HL-60/S4 treated with retinoic acid at 250 ng/mL for 4 days and 3 days (cell line): ENCODE measurements at regions not wholly inside any gene's neighbourhood (a gene's known extent, or its start where the extent isn't known, plus 50 kb on each side); places are given as distances from the start of the nearest gene placed in this dataset.
"Not testable (repeated sequence)": the region's sequence is repeated elsewhere in the genome, so short reads cannot be mapped to it uniquely, and the experiment has no call there.

Experiments used
- in situ Hi-C: fragments of 300-500 bp; cut with MboI; formaldehyde crosslinking; loops from 2 replicates; pipeline ENCODE4 v1.7.0; 2022; ENCODE audit warnings: low sequenced_read_pairs

DNA sequence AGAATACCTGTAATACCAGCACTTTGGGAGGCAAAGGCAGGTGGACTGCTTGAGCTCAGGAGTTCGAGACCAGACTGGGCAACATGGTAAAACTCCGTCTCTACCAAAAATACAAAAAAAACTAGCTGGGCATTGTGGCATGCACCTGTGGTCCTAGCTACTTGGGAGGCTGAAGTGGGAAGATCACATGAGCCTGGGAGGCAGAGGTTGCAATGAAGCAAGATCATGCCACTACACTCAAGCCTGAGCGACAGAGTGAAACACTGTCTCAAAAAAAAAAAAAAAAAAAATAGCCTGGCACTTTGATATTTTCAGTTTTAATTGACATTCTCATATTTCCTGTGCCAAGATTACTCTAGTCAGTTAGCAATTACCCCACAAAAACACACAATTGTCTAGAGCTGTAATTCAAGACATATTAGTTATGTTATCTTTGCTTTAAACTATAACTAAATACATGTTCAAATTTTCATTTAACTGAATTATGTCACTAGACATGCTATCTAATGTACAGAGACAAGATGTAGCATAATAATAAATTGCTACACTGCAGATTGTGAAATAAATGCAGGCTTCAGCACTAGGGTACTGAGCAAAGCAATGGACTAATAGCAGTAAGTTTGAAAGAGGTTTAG lies 378.2 kb upstream of the GRAMD2B start:
- in situ Hi-C loops, result no loop called here

DNA sequence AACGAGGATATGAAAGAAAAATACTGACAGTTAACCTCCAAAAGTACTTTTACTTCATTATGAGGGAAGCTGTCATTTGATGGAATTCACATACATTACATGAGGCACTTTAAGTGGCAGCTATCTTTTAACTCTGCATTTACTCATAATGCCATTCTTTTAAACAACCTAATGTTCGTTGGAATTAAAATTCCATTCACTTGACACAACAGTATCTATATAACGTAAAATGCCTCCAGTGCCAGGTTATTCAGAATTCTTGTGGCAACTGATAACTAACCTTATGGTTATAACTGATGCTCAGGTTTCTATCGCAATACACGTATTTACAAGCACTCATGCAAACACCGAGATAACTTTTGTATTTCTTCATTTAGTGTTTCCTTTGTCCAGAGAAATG lies 376.9 kb upstream of the GRAMD2B start:
- in situ Hi-C loops, result no loop called here

DNA sequence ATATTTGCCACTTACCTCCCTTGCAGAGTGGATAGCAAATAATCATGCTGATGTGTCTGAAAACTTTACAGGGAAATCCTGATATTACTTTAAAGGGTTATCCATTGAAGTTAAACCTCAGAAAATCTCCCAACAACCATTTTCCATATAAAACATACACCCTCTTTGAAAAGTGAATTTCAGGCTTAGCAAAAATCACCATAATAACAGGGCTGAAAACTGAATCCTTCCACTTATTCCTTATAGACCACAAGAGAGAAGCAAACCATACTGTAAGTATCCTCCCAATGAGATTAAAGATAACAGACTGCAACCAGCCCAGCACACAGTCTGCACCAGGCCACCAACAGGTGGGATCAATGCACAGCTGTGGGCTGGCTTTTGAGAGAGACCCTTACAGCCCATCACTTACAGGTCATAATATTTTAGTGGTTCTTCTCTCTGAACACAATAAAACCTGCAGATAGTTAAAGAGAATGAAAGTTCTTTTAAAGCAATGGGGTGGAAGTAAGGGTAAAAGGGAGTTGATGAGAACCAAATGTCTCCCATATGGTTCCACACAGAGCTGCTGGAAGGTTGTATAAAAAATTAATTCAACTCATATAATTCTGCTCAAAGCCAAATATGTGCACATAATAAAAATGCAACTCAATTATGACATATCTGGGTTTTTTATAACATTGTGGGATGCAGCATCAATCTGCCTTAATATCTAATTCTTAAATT lies 376.2 kb upstream of the GRAMD2B start:
- in situ Hi-C loops, result no loop called here

DNA sequence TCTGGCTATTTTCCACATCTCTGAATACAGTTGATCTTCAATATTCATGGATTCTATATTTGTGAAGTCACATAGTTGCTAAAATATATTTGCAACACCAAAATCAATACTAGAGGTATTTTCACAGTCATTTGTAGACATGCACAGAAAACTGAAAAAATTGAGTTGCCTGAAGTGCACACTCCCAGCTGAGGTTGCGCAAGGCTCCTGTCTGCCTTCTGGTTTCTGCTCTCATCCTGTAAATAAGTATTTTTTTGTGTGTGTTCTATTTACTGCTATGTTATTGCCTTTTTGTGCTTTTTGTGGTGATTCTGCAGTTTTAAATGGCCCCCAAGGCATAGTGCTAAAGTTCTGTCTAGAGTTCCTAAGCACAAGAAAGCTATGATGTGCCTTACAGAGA lies 371.1 kb upstream of the GRAMD2B start:
- in situ Hi-C loops, result no loop called here

DNA sequence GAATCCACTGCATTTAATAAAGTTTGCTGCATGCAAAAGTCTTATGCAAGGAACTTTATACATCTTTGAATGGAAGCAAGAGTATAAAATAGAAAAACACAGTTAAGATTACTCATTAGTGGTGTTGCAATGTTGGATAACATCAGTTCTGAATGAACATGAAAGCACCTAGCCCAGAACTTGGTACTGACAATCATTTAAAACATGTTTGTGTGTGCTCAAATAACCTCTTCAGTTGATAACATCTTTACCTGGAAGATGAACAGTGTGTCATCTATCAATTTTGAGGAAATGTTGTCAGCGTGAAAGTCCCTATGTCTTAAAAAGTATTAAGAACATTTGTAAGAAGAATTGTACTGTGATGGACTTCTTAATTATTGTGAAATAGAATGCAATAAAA lies 370.4 kb upstream of the GRAMD2B start:
- in situ Hi-C loops, result no loop called here

DNA sequence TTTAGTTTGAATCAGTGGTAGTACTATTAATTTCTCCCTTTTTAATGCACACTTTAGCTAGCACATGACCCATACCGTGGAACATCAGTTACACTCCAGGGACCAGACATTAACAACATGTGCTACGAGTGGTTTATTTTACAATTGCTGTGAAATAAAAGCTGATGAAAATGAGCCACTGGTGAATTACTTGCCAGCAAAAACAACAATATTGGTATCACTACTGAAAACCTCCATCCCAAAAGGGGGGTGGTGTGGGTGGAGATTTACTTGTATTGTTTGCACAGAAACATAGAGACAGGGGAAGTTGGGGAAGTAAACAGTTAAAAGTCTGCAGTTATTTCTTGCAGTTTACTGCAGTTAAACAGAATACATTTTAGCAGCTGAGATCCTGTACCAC lies 369.6 kb upstream of the GRAMD2B start:
- in situ Hi-C loops, result no loop called here

DNA sequence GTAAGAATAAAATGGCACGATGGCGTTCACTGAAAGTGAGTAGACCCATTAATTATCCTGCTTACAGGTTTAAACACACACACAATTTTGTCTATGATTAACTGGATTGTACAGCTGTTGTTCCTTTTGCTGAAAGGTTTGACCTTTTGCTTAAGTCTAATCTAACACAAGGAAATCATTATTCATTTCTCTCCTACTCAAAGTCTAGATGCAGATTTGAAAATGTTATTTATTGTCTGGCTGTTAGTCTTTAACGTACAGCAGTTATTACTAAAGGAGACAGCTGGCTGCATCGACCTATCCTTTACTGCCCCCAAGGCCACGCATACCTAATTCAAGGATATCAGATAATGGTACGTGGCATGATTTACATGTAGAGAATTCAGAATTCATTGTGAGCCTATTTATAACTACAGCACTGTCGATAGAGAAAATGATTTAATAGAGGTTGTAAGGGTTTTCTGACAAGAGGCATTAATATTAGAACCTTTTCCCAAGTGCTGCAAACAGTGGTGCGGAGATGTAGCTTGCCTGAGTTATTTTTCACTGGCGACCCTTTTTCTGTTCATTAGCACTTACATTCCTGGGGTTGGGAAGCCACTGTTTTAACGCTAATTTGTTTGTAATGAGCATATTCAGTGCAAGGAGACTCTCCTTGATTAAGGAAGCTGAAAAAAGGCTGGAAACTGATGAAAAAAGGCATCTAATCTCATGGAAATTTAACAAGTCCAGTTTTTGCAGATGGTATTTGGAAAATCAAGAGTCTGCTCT lies 368.4 kb upstream of the GRAMD2B start:
- in situ Hi-C loops, result no loop called here

DNA sequence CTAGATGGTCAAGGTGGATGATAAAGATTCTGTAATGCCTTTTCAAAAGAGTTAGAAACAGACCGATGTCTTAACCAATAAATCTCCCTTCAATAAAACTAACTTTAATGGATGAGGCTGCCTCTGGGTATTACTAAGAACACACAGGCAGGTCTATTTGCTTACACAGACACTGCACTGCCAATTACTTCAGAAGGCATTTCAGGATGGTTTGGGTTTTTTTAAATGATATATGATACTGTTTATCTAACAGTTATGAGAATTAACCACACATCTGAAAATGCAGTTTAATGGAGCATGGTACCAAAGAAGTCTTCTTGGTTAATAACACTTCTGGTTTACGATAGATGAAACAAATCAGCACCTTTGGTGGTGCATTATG lies 367.9 kb upstream of the GRAMD2B start:
- in situ Hi-C loops, result no loop called here

DNA sequence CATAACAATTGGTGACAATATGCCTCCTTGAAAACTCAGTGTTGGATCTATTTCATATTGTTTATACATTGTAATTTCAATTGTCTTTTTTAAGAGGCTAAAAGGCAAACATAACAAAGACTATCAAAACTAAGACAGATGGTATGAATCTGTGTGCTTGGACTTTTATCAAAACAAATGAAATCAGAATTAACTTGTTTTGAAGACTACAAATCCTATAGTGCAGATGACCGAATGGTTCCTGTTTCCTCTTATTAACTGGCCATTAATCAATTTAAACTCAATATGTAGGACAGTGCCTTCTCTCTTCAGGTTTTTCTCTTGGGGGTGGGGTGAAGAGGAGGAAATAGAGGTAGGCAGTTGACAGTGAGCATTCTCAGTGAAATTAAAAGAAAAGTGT lies 366.9 kb upstream of the GRAMD2B start:
- in situ Hi-C loops, result no loop called here

DNA sequence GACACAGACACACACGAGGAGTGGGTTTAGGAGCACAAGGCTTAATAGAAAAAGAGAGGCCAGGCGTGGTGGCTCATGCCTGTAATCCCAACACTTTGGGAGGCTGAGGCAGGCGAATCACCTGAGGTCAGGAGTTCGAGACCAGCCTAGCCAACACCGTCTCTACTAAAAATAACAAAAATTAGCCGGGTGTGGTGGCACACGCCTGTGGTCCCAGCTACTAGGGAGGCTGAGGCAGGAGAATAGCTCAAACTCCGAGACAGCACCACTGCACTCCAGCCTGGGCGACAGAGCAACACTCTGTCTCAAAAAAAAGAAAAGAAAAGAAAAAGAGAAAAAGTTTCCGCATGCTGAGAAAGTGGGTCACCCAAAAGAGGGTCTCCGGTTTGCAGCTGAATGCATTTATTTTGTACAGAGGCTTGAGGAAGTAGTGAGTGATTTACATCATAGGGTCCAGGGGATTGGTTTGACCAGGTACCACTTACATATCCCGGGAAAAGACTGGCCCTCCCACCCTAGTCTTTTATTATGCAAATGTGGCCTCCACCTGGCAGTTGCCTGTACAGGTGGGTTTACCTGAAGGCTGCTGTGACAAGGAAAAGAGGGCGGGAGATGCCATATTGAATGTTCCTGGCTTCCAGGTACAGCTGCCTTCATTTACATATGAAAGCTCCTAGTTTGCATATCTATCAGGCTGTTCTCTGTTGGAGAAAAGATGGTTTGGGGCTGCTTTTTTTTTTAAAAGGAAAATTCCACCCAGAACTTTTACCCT lies 366.2 kb upstream of the GRAMD2B start:
- in situ Hi-C loops, result no loop called here

DNA sequence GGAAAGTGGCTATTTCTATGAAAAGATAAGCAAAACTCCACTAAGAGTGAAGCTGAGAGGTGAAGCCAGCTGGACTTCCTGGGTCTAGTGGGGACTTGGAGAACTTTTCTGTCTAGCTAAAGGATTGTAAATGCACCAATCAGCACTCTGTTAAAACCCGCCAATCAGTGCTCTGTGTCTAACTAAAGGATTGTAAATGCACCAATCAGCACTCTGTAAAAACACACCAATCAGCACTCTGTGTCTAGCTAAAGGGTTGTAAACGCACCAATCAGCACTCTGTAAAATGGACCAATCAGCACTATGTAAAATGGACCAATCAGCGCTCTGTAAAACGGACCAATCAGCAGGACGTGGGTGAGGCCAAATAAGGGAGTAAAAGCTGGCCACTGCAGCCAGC lies 364.8 kb upstream of the GRAMD2B start:
- in situ Hi-C loops, result not testable (repeated sequence)

DNA sequence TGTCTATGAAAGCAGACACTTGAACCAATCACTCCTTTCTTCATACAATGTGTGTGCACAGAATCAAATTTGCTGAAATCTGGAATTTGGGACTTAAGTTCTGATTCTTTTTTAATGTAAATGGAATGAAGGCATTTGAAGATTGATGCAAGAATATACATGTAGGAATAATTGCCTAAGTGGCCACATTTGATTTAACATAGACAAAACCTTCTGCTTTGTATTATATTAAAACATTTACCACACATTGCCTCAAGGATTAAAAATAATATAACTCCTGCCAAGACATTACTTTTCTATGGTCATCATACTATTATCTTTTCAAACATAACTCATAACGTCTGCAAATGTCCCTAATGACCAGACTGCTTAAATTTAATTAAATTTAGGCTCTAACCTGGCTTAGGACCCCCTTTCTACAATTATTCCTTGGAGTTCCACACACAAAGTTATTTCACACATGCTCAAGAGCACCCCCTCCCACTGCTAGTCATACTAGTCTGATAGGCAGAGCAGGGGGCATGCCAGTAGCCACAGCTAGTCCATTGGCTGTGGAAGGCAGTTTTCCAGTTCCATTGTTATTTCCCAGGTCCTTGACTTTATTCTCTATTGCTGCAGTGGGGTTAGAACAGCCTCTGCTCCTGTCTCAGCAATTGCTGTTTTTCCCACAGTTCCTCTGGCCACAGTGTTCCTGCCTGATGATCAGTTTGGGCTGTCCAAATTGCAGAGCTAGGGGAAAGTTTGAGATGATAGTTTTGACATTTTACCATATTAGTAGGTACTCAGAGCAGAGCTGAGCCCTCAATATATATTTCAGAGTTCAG lies 360.6 kb upstream of the GRAMD2B start:
- in situ Hi-C loops, result no loop called here

DNA sequence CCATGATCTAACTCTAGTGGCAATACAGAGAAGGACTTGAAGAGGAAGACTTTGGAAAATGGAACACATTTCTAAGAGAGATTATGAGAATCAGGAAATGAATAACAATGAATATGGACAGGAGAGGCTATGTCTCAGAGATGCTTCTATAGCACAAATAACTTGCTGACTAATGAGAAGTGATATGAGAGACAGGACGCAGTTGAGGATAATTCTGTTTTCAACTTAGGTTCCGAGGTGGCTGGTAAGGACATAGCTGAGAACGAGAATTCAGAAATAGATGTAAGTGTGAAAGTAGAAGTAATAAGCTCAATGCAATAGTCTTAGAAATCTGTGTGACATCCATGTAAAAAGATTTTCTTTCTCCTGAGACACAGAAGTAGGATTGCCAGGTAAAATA lies 358.1 kb upstream of the GRAMD2B start:
- in situ Hi-C loops, result no loop called here

DNA sequence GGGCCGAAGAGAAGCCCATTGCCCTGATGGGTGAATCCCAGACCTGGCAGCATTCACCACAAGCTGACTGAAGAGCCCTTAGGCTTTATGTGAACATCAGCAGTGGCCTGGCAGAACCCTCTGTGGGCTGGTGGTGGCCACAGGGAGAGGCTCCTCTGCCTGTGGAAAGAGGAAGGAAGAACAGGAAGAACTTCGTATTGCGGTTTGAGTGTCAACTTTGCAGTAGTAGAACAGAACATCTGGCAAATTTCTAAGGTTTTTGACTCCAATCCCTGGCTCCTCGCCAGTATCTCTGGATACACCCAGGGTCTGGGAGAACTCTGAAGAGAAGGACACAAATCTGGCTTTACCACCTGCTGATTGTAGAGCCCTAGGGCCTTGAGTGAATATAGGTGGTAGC lies 356.4 kb upstream of the GRAMD2B start:
- in situ Hi-C loops, result no loop called here

DNA sequence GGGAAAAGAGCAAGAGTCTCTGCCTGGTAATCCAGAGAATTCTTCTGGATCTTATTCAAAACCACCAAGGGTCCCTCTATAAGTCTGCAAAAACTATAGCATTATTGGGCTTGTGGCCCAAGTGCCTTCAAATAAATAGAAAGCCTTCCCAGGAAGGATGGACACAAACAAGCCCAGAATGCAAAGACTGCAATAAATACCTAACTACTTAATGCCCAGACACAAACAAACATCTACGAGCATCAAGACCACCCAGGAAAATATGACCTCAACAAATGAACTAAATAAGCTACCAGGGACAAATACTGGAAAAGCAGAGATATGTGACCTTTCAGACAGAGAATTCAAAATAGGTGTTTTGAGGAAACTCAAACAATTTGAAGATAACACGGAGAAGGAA lies 355.8 kb upstream of the GRAMD2B start:
- in situ Hi-C loops, result no loop called here

DNA sequence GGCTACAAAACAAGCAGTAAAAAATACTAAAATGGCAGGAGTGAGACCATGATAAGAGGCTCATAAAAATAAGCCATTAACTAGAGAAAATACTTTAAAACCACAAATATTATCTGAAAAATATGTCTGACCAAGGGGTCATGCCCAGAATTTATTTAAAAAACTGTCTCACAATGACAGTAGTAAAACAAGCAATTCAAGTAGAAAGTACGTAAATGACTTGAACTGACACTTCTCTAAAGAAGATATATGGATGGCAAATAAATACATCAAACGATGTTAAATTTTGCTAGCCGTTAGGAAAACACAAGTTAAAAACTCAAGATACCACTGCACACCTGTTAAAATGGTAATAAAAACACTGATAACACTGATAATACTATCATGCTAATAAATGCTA lies 353.9 kb upstream of the GRAMD2B start:
- in situ Hi-C loops, result no loop called here

DNA sequence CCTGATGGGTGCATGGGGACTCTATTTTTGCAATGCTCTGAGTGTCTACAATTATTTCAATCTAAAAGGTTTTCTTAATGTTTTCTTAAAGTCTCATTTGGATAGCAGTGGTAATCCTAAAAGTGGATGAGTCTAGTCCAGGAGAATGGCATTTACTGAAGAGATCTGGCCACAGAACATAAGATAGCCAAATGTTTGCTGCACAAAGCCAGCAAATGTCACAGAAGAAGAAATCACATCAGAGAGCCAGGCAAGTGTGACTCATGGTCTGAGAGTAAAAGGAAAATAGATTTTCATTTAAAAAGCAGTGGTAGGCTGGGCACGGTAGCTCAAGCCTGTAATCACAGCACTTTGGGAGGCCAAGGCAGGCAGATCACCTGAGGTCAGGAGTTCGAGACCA lies 352.7 kb upstream of the GRAMD2B start:
- in situ Hi-C loops, result no loop called here

DNA sequence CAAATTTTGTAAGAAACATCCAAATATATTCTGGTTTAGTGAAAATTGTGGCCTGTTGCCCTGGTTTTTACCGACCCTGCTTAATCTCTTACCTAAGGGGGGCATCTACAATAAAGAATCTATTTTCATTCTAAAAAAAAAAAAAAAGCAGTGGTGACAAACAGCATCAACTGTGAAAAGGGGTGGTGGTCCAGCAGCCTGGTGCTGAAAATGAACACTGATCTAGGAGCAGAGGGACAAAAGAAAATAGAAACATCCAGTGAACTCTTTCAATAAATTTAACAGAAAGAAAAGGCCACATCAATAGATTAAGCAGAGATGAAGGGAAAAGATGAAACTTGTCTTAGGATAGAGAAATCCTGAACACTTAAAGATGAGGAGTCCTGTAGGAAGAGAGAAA lies 348.7 kb upstream of the GRAMD2B start:
- in situ Hi-C loops, result no loop called here

DNA sequence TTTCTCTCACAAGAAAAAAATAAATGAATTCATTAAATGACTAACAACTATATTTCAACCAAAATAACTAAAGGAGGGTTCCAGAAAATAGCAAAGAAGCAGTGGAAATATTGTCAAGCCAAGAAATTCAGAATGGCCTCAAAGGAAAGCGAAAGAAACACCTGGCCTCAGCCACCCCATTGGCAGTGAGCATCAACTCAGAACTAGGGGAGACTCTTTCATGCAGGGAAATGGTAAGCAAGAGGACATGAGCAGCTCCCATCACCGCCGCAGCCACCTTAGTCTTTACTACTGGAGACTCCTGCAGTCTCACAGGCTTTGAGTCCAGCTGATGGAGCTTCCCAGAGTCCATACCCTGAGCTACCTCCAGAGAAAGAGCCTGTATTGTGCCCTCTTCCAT lies 343.9 kb upstream of the GRAMD2B start:
- in situ Hi-C loops, result no loop called here

DNA sequence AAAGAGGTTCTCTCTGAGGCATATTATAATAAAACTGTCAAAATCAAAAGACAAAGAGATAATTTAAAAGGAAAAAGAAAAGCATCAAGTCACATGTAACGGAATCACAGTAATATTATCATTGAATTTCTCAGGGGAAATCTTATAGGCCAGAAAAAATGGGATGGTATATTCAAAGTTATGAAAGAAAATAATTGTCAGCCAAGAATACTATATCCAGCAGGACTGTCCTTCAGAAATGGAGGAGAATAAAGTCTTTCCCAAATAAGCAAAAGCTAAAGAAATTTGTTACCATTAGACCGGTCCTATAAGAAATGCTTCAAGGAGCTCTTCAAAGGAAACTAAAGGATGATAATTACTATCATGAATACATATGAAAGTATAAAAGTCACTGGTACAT lies 342.0 kb upstream of the GRAMD2B start:
- in situ Hi-C loops, result no loop called here

DNA sequence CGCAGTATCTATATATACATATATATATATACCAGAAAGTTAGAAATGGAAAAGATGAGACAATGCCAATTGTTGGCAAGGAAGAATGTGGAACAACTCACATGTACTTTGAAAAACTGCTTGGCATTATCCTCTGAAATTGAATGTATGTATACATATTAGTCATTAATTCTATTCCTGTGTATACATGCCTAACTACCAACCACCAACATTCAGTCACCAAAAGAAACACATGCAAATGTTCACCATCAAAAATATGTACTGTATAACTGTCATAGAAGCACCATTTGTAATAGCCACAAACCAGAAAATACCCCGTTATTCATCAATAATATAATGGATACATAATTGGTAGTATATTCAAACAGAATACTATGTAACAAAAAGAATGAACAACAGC lies 330.2 kb upstream of the GRAMD2B start:
- in situ Hi-C loops, result no loop called here
